CD4-positive, alpha-beta T cell (primary cell): ENCODE measurements at regions not wholly inside any gene's neighbourhood (a gene's known extent, or its start where the extent isn't known, plus 50 kb on each side); places are given as distances from the start of the nearest gene placed in this dataset.

Experiments used
- ATAC-seq: fragments of 200-7000 bp; cut with Tn5 transposase; one replicate; pipeline ENCODE4 v1.10.0; 2022; ENCODE audit warnings: mild to moderate bottlenecking; ENCODE audit not compliant: poor library complexity
- CTCF ChIA-PET: fragments of 350-600 bp; sonication (Branson Sonifier 250); formaldehyde crosslinking; loops from one replicate; lab custom pipeline; 2021; ENCODE audit warnings: antibody characterized with exemption, inconsistent platforms; lab: Charles Lee
- POLR2A ChIA-PET: fragments of 350-600 bp; sonication (Branson Sonifier 250); formaldehyde crosslinking; loops from one replicate; lab custom pipeline; 2021; ENCODE audit warnings: antibody characterized with exemption, inconsistent platforms; lab: Charles Lee
- DNase-seq, 14 experiments: peaks; one replicate each; pipeline ENCODE4 v3.0.0-alpha.2; 2013 to 2020; ENCODE audit warnings: mixed read lengths in 2 of 14
- H3K27ac ChIP-seq, 2 donors: one replicate each; pipeline versions ENCODE4 v1.5.1 to v1.7.0; 2013; ENCODE audit warnings: low read length in 2 of 2, low read depth in 1 of 2, mild to moderate bottlenecking in 1 of 2
- H3K27me3 ChIP-seq, 2 experiments: 1 replicate in 1 of 2; 2 replicates in 1 of 2; pipeline versions ENCODE4 v1.6.1 to v1.7.0; 2013; ENCODE audit warnings: low read length in 2 of 2, control low read depth in 1 of 2, mild to moderate bottlenecking in 1 of 2, moderate library complexity in 1 of 2; ENCODE audit not compliant: insufficient read depth in 2 of 2, control insufficient read depth in 1 of 2
- H3K36me3 ChIP-seq: one replicate; pipeline ENCODE4 v1.6.1; 2013; ENCODE audit warnings: low read length, control low read depth; ENCODE audit not compliant: insufficient read depth
- H3K4me1 ChIP-seq: one replicate; pipeline ENCODE4 v1.6.1; 2013; ENCODE audit warnings: low read length, control low read depth; ENCODE audit not compliant: insufficient read depth
- H3K4me3 ChIP-seq: one replicate; pipeline ENCODE4 v1.5.1; 2013; ENCODE audit warnings: mild to moderate bottlenecking, low read length, moderate library complexity
- H3K9me3 ChIP-seq, 2 experiments: 1 replicate in 1 of 2; 2 replicates in 1 of 2; pipeline versions ENCODE4 v1.6.1 to v1.7.0; 2013; ENCODE audit warnings: low read length in 2 of 2, mild to moderate bottlenecking in 2 of 2, control low read depth in 1 of 2, moderate library complexity in 1 of 2; ENCODE audit not compliant: control insufficient read depth in 1 of 2, insufficient read depth in 1 of 2
- H3K27ac Mint-ChIP-seq: one replicate; pipeline ENCODE4 v1.8.0; 2020; ENCODE audit warnings: mixed read lengths
- H3K27me3 Mint-ChIP-seq: one replicate; pipeline ENCODE4 v1.8.0; 2021; ENCODE audit warnings: mixed read lengths
- H3K36me3 Mint-ChIP-seq: one replicate; pipeline ENCODE4 v1.8.0; 2021; ENCODE audit warnings: low read depth, mixed read lengths
- H3K4me1 Mint-ChIP-seq: one replicate; pipeline ENCODE4 v1.8.0; 2021; ENCODE audit warnings: low read depth, mixed read lengths
- H3K4me3 Mint-ChIP-seq: one replicate; pipeline ENCODE4 v1.8.0; 2020; ENCODE audit warnings: mild to moderate bottlenecking, mixed read lengths
- H3K9me3 Mint-ChIP-seq: one replicate; pipeline ENCODE4 v1.8.0; 2020; ENCODE audit warnings: mixed read lengths
- CTCF ChIP-seq: fragments of 200-600 bp; IDR thresholded peaks from one replicate; pipeline ENCODE4 v1.8.0; 2022; ENCODE audit warnings: antibody characterized with exemption, mild to moderate bottlenecking
- intact Hi-C, 2 experiments: fragments of 100-400 bp; cut with DNase I in 1 of 2; cut with micrococcal nuclease in 1 of 2; formaldehyde crosslinking; loops; one replicate each; pipeline versions ENCODE4 v1.15.1 to v1.9.0; 2023 to 2025; cut with DNase I, micrococcal nuclease

GRCh38 chr2:37783545-37783944 lies 112.1 kb upstream of the CDC42EP3 start:
- Histone ChIP-seq H3K4me3 (no peak overlapping the region), H3K27me3 (no peaks in the 10 kb centered on the region), H3K27ac (no peak overlapping the region), H3K4me1 (no peaks in the 10 kb centered on the region), H3K36me3 (no peaks in the 10 kb centered on the region), H3K9me3 (peaks cover 4 to 10% of the 10 kb centered on the region in 2 experiments)
- ATAC-seq (no peak), DNase-seq (no peak)
- Mint-ChIP-seq H3K27ac (no peak overlapping the region), H3K4me3 (no peak overlapping the region), H3K9me3 (no peaks in the 10 kb centered on the region), H3K4me1 (no peaks in the 10 kb centered on the region), H3K36me3 (no peaks in the 10 kb centered on the region), H3K27me3 (no peaks in the 10 kb centered on the region)
- intact Hi-C loops = no loop called here
- CTCF ChIA-PET = no interaction called here
- TF ChIP-seq CTCF = no peak
- POLR2A ChIA-PET = no interaction called here

GRCh38 chr2:37784071-37784758 lies 112.8 kb upstream of the CDC42EP3 start:
- no peak for TF ChIP-seq CTCF
- Mint-ChIP-seq H3K36me3 (no peaks in the 10 kb centered on the region), H3K27ac (no peak overlapping the region), H3K4me1 (no peaks in the 10 kb centered on the region), H3K27me3 (no peaks in the 10 kb centered on the region), H3K4me3 (no peak overlapping the region), H3K9me3 (peaks cover 2% of the 10 kb centered on the region)
- ChIA-PET CTCF (no interaction called here), POLR2A (no interaction called here)
- Histone ChIP-seq H3K4me1 (no peaks in the 10 kb centered on the region), H3K27me3 (no peaks in the 10 kb centered on the region), H3K4me3 (no peak overlapping the region), H3K36me3 (no peaks in the 10 kb centered on the region), H3K9me3 (peaks cover 4 to 15% of the 10 kb centered on the region in 2 experiments), H3K27ac (no peak overlapping the region)
- no peak for DNase-seq
- intact Hi-C loops = no loop called here
- no peak for ATAC-seq

- no peak overlapping the region for H3K4me3 ChIP-seq
- no peaks in the 10 kb centered on the region for H3K4me1 Mint-ChIP-seq
- H3K9me3 ChIP-seq = peaks cover 4 to 15% of the 10 kb centered on the region in 2 experiments
- intact Hi-C loops = no loop called here
- H3K4me3 Mint-ChIP-seq = no peak overlapping the region
- H3K9me3 Mint-ChIP-seq = peaks cover 2% of the 10 kb centered on the region
- no peak overlapping the region for H3K27ac ChIP-seq
- no peaks in the 10 kb centered on the region for H3K4me1 ChIP-seq
- DNase-seq (no peak), ATAC-seq (no peak)
- H3K36me3 Mint-ChIP-seq = no peaks in the 10 kb centered on the region
- H3K36me3 ChIP-seq = no peaks in the 10 kb centered on the region
- H3K27me3 ChIP-seq = no peaks in the 10 kb centered on the region
- ChIA-PET CTCF (no interaction called here), POLR2A (no interaction called here)
- TF ChIP-seq CTCF = no peak
- H3K27me3 Mint-ChIP-seq = no peaks in the 10 kb centered on the region
- H3K27ac Mint-ChIP-seq = no peak overlapping the region
Measured at GRCh38 chr2:37784759-37785149, 113.3 kb upstream of the CDC42EP3 start.
